ENCODE measurements at regions not wholly inside any gene's neighbourhood (a gene's known extent, or its start where the extent isn't known, plus 50 kb on each side); places are given as distances from the start of the nearest gene placed in this dataset.
A peak's percentile ranks its signal among the peaks of the same experiment; 100 is the strongest.

DNA sequence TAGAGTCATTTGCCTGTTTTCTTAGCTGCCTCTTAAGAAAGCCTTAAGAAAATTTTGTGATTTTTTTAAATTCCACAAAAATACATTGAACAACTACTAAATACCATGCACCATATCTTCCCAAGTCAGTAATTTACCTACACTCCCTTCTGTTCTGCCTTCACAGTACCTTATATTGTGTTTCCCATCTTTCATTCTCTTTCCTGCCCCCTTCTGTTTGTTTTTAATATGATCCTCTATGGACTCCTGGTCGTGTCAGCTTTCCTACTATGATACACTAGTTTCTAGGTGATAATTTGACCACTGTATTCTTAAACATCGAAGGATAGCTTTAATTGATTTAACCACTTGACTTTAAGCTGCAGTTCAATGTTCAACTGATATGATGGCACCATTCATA is 297.7 kb upstream of the HAND2 start:
- H3K9ac ChIP-seq (ENCODE audit: low read depth, low read length, poor library complexity, severe bottlenecking): no peak overlapping the region
- H3K4me1 ChIP-seq (ENCODE audit: insufficient read depth, low read length, poor library complexity, severe bottlenecking): no peaks in the 10 kb centered on the region
- H3K36me3 ChIP-seq (ENCODE audit: insufficient read depth, low read length): no peaks in the 10 kb centered on the region
- H3K79me2 ChIP-seq (ENCODE audit: insufficient read depth, low read length): no peaks in the 10 kb centered on the region
- no peak overlapping the region for H3K4me2 ChIP-seq (ENCODE audit: low read depth, low read length, poor library complexity, severe bottlenecking)
- no peaks in the 10 kb centered on the region for H3K9me2 ChIP-seq (replicated peaks; ENCODE audit: low read depth, low read length)
- no peak overlapping the region for H3K4me3 ChIP-seq (ENCODE audit: low read length, poor library complexity, severe bottlenecking)
- no peaks in the 10 kb centered on the region for H3K27me3 ChIP-seq (ENCODE audit: insufficient read depth, low read length, poor library complexity, severe bottlenecking)
- H3F3A ChIP-seq (ENCODE audit: low read depth): no peaks in the 10 kb centered on the region
- TF ChIP-seq, protein P1, sequence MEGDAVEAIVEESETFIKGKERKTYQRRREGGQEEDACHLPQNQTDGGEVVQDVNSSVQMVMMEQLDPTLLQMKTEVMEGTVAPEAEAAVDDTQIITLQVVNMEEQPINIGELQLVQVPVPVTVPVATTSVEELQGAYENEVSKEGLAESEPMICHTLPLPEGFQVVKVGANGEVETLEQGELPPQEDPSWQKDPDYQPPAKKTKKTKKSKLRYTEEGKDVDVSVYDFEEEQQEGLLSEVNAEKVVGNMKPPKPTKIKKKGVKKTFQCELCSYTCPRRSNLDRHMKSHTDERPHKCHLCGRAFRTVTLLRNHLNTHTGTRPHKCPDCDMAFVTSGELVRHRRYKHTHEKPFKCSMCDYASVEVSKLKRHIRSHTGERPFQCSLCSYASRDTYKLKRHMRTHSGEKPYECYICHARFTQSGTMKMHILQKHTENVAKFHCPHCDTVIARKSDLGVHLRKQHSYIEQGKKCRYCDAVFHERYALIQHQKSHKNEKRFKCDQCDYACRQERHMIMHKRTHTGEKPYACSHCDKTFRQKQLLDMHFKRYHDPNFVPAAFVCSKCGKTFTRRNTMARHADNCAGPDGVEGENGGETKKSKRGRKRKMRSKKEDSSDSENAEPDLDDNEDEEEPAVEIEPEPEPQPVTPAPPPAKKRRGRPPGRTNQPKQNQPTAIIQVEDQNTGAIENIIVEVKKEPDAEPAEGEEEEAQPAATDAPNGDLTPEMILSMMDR (conservative IDR thresholded peaks at IDR 0.05; ENCODE audit: low read length): peak; percentile 45; the same call in 1 of the 2 replicates
- no peak for TF ChIP-seq EZH2phosphoT487 (IDR thresholded peaks at IDR 0.05; ENCODE audit: borderline replicate concordance)
- H4K20me1 ChIP-seq (ENCODE audit: insufficient read depth, low read length, poor library complexity, severe bottlenecking): no peaks in the 10 kb centered on the region
- H2AFZ ChIP-seq (ENCODE audit: low read length): no peak overlapping the region
- no peaks in the 10 kb centered on the region for H3K9me3 ChIP-seq (ENCODE audit: insufficient read depth, low read depth, low read length)

DNA sequence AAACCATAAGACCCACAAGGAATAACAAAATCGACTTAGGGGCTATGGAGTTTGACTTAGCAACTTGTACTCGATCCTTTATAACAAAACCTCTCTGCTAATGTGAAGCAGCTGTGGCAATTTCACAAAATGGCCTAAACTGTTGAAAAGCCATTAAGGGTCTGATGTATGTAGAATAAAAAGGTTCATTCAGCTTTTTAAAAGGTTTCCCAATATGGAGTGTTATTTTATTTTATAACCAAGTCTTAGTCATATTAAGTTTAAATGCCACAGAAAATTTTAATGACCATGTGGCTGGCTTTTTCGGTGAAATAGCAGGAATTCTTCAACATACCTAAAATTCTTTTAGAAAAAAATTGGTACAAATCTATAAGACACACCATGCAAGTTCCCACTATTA is 291.8 kb upstream of the HAND2 start:
- Histone ChIP-seq H3K9me3 (ENCODE audit: insufficient read depth, low read depth, low read length) (no peaks in the 10 kb centered on the region), H3K9ac (ENCODE audit: low read depth, low read length, poor library complexity, severe bottlenecking) (no peak overlapping the region), H3K4me2 (ENCODE audit: low read depth, low read length, poor library complexity, severe bottlenecking) (no peak overlapping the region), H3K36me3 (ENCODE audit: insufficient read depth, low read length) (no peaks in the 10 kb centered on the region), H3K79me2 (ENCODE audit: insufficient read depth, low read length) (no peaks in the 10 kb centered on the region), H4K20me1 (ENCODE audit: insufficient read depth, low read length, poor library complexity, severe bottlenecking) (no peaks in the 10 kb centered on the region), H3K4me3 (ENCODE audit: low read length, poor library complexity, severe bottlenecking) (no peak overlapping the region), H2AFZ (ENCODE audit: low read length) (no peak overlapping the region), H3K4me1 (ENCODE audit: insufficient read depth, low read length, poor library complexity, severe bottlenecking) (no peaks in the 10 kb centered on the region), H3K9me2 (replicated peaks; ENCODE audit: low read depth, low read length) (no peaks in the 10 kb centered on the region), H3K27me3 (ENCODE audit: insufficient read depth, low read length, poor library complexity, severe bottlenecking) (no peaks in the 10 kb centered on the region), H3F3A (ENCODE audit: low read depth) (no peaks in the 10 kb centered on the region)
- TF ChIP-seq, protein P1 (conservative IDR thresholded peaks at IDR 0.05; ENCODE audit: low read length): no peak
- TF ChIP-seq EZH2phosphoT487 (IDR thresholded peaks at IDR 0.05; ENCODE audit: borderline replicate concordance): no peak

DNA sequence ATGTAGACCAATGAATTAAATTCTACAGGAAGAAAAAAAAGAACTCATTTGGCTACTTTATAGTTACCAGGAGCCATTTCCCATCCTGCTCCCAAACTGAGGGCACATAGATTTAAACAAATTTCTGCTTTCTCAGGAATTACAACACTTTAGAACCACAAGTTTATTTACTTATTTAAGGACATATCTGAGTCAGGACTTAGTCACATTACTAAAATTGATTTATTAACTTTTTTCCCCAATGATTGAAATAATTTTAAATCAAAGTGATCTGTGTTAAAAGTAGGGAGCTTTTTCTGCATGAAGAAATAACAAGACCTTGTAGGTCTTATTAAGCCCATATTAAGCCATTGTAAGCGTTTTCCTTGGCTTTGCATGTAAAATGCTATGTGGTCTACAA is 291.0 kb upstream of the HAND2 start:
- no peaks in the 10 kb centered on the region for H3K36me3 ChIP-seq (ENCODE audit: insufficient read depth, low read length)
- H3K9ac ChIP-seq (ENCODE audit: low read depth, low read length, poor library complexity, severe bottlenecking): no peak overlapping the region
- H3K9me3 ChIP-seq (ENCODE audit: insufficient read depth, low read depth, low read length): no peaks in the 10 kb centered on the region
- no peaks in the 10 kb centered on the region for H3F3A ChIP-seq (ENCODE audit: low read depth)
- TF ChIP-seq, protein P1 (conservative IDR thresholded peaks at IDR 0.05; ENCODE audit: low read length): no peak
- TF ChIP-seq EZH2phosphoT487 (IDR thresholded peaks at IDR 0.05; ENCODE audit: borderline replicate concordance): no peak
- H4K20me1 ChIP-seq (ENCODE audit: insufficient read depth, low read length, poor library complexity, severe bottlenecking): no peaks in the 10 kb centered on the region
- H3K79me2 ChIP-seq (ENCODE audit: insufficient read depth, low read length): no peaks in the 10 kb centered on the region
- H3K27me3 ChIP-seq (ENCODE audit: insufficient read depth, low read length, poor library complexity, severe bottlenecking): no peaks in the 10 kb centered on the region
- H3K9me2 ChIP-seq (replicated peaks; ENCODE audit: low read depth, low read length): no peaks in the 10 kb centered on the region
- H2AFZ ChIP-seq (ENCODE audit: low read length): no peak overlapping the region
- H3K4me2 ChIP-seq (ENCODE audit: low read depth, low read length, poor library complexity, severe bottlenecking): no peak overlapping the region
- H3K4me1 ChIP-seq (ENCODE audit: insufficient read depth, low read length, poor library complexity, severe bottlenecking): no peaks in the 10 kb centered on the region
- H3K4me3 ChIP-seq (ENCODE audit: low read length, poor library complexity, severe bottlenecking): no peak overlapping the region

Data from Loucy (cell line).